ENCODE measurements at regions not wholly inside any gene's neighbourhood (a gene's known extent, or its start where the extent isn't known, plus 50 kb on each side); places are given as distances from the start of the nearest gene placed in this dataset.
"Not testable (repeated sequence)": the region's sequence is repeated elsewhere in the genome, so short reads cannot be mapped to it uniquely, and the experiment has no call there.

DNA sequence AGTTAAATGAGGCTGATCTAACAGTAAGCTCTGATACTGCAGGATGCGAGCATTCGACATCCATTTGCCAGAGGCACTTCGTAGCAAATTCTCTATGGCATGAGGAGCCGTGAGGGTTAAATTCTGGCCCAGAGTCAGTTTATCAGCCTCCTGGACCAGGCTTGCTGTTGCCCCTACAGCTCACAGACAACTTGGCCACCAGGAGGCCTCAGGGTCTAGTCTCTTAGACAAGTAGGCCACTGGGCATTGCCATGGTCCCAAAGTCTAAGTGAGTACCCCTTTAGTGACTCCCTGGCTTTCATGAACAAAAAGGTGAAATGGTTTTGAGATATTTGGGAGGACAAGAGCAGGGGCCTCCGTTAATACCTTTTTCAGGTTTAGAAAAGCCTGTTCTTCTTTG lies 178.0 kb upstream of the MBL2 start:
- DNase-seq (ENCODE audit: low read depth), result no peak
- H3K4me3 ChIP-seq (ENCODE audit: low read depth, low read length), result no peak overlapping the region
- TF ChIP-seq, protein P1, sequence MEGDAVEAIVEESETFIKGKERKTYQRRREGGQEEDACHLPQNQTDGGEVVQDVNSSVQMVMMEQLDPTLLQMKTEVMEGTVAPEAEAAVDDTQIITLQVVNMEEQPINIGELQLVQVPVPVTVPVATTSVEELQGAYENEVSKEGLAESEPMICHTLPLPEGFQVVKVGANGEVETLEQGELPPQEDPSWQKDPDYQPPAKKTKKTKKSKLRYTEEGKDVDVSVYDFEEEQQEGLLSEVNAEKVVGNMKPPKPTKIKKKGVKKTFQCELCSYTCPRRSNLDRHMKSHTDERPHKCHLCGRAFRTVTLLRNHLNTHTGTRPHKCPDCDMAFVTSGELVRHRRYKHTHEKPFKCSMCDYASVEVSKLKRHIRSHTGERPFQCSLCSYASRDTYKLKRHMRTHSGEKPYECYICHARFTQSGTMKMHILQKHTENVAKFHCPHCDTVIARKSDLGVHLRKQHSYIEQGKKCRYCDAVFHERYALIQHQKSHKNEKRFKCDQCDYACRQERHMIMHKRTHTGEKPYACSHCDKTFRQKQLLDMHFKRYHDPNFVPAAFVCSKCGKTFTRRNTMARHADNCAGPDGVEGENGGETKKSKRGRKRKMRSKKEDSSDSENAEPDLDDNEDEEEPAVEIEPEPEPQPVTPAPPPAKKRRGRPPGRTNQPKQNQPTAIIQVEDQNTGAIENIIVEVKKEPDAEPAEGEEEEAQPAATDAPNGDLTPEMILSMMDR (IDR thresholded peaks at IDR 0.05; ENCODE audit: insufficient read depth, low read depth, low read length), result no peak

DNA sequence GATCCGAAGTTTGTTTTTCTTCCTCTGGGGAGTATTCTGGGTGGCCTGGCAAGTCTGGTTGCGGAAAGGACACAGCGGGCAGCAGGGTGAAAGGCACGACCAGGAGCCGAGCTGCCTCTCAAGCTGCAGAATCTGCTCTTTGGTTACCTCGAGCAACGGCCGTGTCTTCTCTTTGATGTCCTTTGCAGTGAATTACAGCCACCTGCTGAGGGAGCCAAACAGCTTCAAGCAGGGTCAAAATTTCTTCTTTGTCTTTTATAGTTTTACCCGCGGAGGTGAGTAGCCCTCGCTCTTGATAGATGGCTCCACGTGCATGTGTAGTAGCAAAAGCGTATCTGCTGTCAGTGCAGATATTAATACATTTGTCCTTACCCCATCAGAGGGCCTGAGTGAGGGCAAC lies 177.3 kb upstream of the MBL2 start:
- TF ChIP-seq, protein P1 (IDR thresholded peaks at IDR 0.05; ENCODE audit: insufficient read depth, low read depth, low read length), result no peak
- no peak for DNase-seq (ENCODE audit: low read depth)
- no peak overlapping the region for H3K4me3 ChIP-seq (ENCODE audit: low read depth, low read length)

DNA sequence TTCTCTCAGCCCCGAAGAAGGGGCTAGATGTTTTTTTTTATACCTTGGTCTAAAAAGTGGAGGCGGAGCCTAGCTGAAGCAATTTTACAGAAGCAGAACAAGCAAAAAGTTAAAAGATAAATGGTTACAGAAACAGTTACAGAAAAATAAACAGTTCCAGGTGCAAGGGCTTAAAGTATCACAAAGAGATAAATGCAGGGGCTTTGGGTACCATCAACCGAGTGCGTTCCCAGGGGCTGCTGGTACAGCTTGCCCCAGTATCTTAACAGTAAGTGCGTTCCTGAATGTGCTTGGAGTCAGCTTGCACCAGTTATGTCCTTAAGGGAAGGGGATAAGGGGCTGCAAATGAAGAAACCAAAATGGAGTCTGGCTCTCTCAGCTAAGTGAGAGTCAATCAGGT lies 173.9 kb upstream of the MBL2 start:
- DNase-seq (ENCODE audit: low read depth), result peak; percentile 67
- TF ChIP-seq, protein P1 (IDR thresholded peaks at IDR 0.05; ENCODE audit: insufficient read depth, low read depth, low read length), result no peak
- no peak overlapping the region for H3K4me3 ChIP-seq (ENCODE audit: low read depth, low read length)

DNA sequence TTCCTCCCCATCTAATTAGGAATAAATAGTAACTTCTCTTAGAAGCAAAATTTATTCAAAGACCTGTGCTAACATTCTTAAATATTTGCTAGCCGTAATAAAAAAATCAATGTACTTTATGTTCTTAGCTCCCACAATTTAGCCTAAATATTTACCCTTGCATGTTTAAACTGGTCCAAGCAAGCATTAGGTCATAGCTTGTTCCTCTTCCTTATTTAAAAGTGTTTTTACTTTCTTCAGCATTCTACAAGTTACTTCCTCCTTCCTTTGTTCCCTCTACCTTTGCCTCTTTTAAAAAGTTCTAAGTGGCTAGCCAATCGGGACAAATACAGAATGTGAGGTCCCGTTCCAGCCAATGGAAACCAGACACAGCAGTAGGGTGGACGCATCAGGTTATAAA lies 172.9 kb upstream of the MBL2 start:
- not testable (repeated sequence) for H3K4me3 ChIP-seq (ENCODE audit: low read depth, low read length); DNase-seq (ENCODE audit: low read depth)

DNA sequence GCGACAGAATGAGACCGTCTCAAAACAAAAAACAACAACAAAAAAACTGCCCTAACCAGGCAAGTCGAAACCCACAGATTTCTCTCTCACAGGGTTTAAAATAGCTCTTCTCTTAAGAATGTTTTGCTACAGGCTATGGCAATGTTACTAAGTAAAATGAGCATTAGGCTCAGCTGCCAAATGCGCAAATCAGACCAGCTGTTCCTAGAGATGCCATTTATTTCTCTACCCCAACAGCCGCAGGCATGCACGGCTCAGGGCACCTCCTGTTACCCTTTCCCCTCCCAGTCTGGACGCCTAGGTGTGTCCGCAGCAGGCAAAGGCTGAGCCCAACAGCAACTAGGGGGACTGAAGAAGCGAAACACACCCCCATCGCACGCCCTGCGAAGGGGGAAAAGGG lies 168.3 kb upstream of the MBL2 start:
- TF ChIP-seq, protein P1 (IDR thresholded peaks at IDR 0.05; ENCODE audit: insufficient read depth, low read depth, low read length), result no peak
- H3K4me3 ChIP-seq (ENCODE audit: low read depth, low read length), result no peak overlapping the region
- no peak for DNase-seq (ENCODE audit: low read depth)

DNA sequence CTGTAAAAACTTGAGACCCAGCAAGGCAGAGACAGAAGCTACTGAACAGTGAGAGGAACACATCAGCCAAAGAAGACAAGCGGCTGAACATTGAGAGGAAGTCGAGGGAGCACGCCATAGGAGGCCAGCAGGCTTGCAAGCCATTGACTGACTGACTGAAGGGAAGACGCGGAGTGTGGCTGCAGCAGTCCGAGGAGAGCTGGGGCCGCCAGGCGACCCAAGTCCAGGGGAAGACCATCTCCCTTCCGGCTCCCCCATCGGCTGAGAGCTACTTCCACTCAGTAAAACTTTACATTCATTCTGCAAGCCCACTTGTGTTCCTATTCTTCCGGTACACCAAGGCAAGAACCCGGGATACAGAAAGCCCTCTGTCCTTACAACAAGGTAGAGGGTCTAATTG lies 167.3 kb upstream of the MBL2 start:
- TF ChIP-seq, protein P1 (IDR thresholded peaks at IDR 0.05; ENCODE audit: insufficient read depth, low read depth, low read length), result no peak
- no peak for DNase-seq (ENCODE audit: low read depth)
- no peak overlapping the region for H3K4me3 ChIP-seq (ENCODE audit: low read depth, low read length)

DNA sequence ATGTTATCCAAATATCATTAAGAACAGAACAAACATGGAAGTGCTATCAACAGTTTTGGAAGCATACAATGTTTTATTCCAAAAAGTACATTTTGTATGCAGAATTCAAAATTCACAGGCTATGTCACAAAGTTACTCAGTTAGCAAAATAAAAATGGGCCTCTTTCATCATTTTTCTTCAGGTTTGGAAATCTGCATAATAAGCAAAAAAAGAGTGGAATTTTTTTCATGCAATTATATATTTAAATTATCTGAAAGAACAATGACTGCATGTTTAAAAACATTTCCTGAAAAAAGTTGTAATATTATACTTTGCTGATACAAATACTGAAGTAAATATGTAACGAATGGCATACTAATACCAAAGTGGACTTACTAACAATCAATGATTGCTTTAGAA lies 161.2 kb upstream of the MBL2 start:
- TF ChIP-seq, protein P1 (IDR thresholded peaks at IDR 0.05; ENCODE audit: insufficient read depth, low read depth, low read length), result no peak
- no peak for DNase-seq (ENCODE audit: low read depth)
- no peak overlapping the region for H3K4me3 ChIP-seq (ENCODE audit: low read depth, low read length)
